NOMO-1 treated with dmso at 0.1 percent for 144 hours (cell line): ENCODE measurements at regions not wholly inside any gene's neighbourhood (a gene's known extent, or its start where the extent isn't known, plus 50 kb on each side); places are given as distances from the start of the nearest gene placed in this dataset.
A peak's percentile ranks its signal among the peaks of the same experiment; 100 is the strongest.
"Not testable (repeated sequence)": the region's sequence is repeated elsewhere in the genome, so short reads cannot be mapped to it uniquely, and the experiment has no call there.

ENCODE experiments used
- DNase-seq: peaks from one replicate; lab custom pipeline; 2025; ENCODE audit not compliant: unreplicated experiment; lab: John Stamatoyannopoulos, UW

- DNase-seq, result no peak
Observed at GRCh38 chr5:23718564-23718963, 211.2 kb downstream of the PRDM9 start.

- peak; percentile 50 for DNase-seq
Observed at GRCh38 chr5:23721336-23721735, 213.9 kb downstream of the PRDM9 start.

GRCh38 chr5:23727271-23727670, 219.9 kb downstream of the PRDM9 start:
- no peak for DNase-seq

- no peak for DNase-seq
Observed at GRCh38 chr5:23730023-23730422, 222.6 kb downstream of the PRDM9 start.

GRCh38 chr5:23740029-23740428, 232.6 kb downstream of the PRDM9 start:
- DNase-seq, result no peak

GRCh38 chr5:23742701-23743100, 235.3 kb downstream of the PRDM9 start:
- DNase-seq, result no peak

- no peak for DNase-seq
Observed at GRCh38 chr5:23755906-23756305, 248.5 kb downstream of the PRDM9 start.

GRCh38 chr5:23756779-23757178, 249.4 kb downstream of the PRDM9 start:
- no peak for DNase-seq

- no peak for DNase-seq
Observed at GRCh38 chr5:23763170-23763569, 255.8 kb downstream of the PRDM9 start.

GRCh38 chr5:23776684-23777083, 269.3 kb downstream of the PRDM9 start:
- DNase-seq, result no peak

- not testable (repeated sequence) for DNase-seq
Observed at GRCh38 chr5:23800307-23800706, 292.9 kb downstream of the PRDM9 start.

- no peak for DNase-seq
Observed at GRCh38 chr5:23820765-23821471, 313.5 kb downstream of the PRDM9 start.

- DNase-seq, result no peak
Observed at GRCh38 chr5:23823521-23823920, 316.1 kb downstream of the PRDM9 start.

GRCh38 chr5:23825196-23825595, 317.8 kb downstream of the PRDM9 start:
- DNase-seq, result no peak

- DNase-seq, result no peak
Observed at GRCh38 chr5:23840083-23840482, 332.7 kb downstream of the PRDM9 start.

- DNase-seq, result no peak
Observed at GRCh38 chr5:23864786-23865185, 357.4 kb downstream of the PRDM9 start.

- DNase-seq, result no peak
Observed at GRCh38 chr5:23877847-23878246, 370.4 kb downstream of the PRDM9 start.

GRCh38 chr5:23884405-23885031, 377.1 kb downstream of the PRDM9 start:
- DNase-seq, result no peak

- no peak for DNase-seq
Observed at GRCh38 chr5:23893561-23893960, 386.2 kb downstream of the PRDM9 start.

GRCh38 chr5:23895614-23896013, 388.2 kb downstream of the PRDM9 start:
- DNase-seq, result no peak

- no peak for DNase-seq
Observed at GRCh38 chr5:23930985-23931384, 423.6 kb downstream of the PRDM9 start.

GRCh38 chr5:23951261-23951928, 444.0 kb downstream of the PRDM9 start:
- DNase-seq, result not testable (repeated sequence)
